K562 (cell line): ENCODE measurements at regions not wholly inside any gene's neighbourhood (a gene's known extent, or its start where the extent isn't known, plus 50 kb on each side); places are given as distances from the start of the nearest gene placed in this dataset.

ENCODE experiments used
- ATAC-seq: fragments of 200-7000 bp; cut with Tn5 transposase; 3 replicates; pipeline ENCODE4 v1.9.1; 2020; ENCODE audit warnings: moderate library complexity
- BruUV-seq: library from RNA; stranded (reverse); fragments of 400-500 nt; replicated peaks from 2 replicates; lab custom pipeline; 2021; lab: Mats Ljungman, UMichigan
- CTCF ChIA-PET: fragments of 300-600 bp; formaldehyde crosslinking; extraction: SDS; loops from one replicate; lab custom pipeline; 2021; ENCODE audit warnings: low intra/inter-chr PET ratio; lab: Yijun Ruan, JAX
- POLR2A ChIA-PET: fragments of 300-600, 350-650 bp; sonication (Branson Sonifier 250); formaldehyde crosslinking; extraction: SDS; loops from one replicate; lab custom pipeline; 2021; ENCODE audit warnings: antibody characterized with exemption, inconsistent platforms; lab: Yijun Ruan, JAX
- DNase-seq, 4 experiments: peaks; one replicate each; pipeline versions ENCODE4 v3.0.0 to v3.0.0-alpha.2; 2011 to 2018; ENCODE audit warnings: low spot score in 3 of 4, mixed read lengths in 3 of 4; ENCODE audit errors: extremely low read depth in 1 of 4
- FAIRE-seq: peaks from 2 replicates; lab custom pipeline; 2011; peaks lifted over from hg19 to GRCh38; lab: Jason Lieb, UNC
- H2AFZ ChIP-seq: 2 replicates; pipeline ENCODE4 v1.6.0; 2011; ENCODE audit warnings: low read depth, low read length, control low read depth, inconsistent platforms
- H3K27ac ChIP-seq: fragments of 200-600 bp; 3 replicates; pipeline ENCODE4 v1.8.0; 2011; ENCODE audit warnings: low read depth, mild to moderate bottlenecking, control low read depth, inconsistent platforms, low read length, moderate library complexity, mixed read lengths; ENCODE audit errors: extremely low read depth
- H3K27me3 ChIP-seq, 2 experiments: fragments of 300-600 bp in 1 of 2; 2 replicates in 1 of 2; 3 replicates in 1 of 2; pipeline versions ENCODE4 v1.6.0 to v1.8.0; 2011; ENCODE audit warnings: inconsistent platforms in 2 of 2, low read length in 2 of 2, mild to moderate bottlenecking in 1 of 2, mixed read lengths in 1 of 2, moderate library complexity in 1 of 2; ENCODE audit not compliant: control insufficient read depth in 2 of 2, insufficient read depth in 2 of 2
- H3K36me3 ChIP-seq: fragments of 300-600 bp; 3 replicates; pipeline ENCODE4 v1.8.0; 2011; ENCODE audit warnings: mild to moderate bottlenecking, low read length, inconsistent platforms; ENCODE audit not compliant: control insufficient read depth, insufficient read depth
- H3K4me1 ChIP-seq, 2 experiments: fragments of 200-600 bp in 1 of 2; replicated peaks in 1 of 2; 2 replicates in 1 of 2; 3 replicates in 1 of 2; pipeline versions ENCODE4 v1.5.1 to v1.8.0; 2011; ENCODE audit warnings: inconsistent platforms in 2 of 2, low read length in 2 of 2, mild to moderate bottlenecking in 1 of 2, mixed read lengths in 1 of 2, moderate library complexity in 1 of 2; ENCODE audit not compliant: control insufficient read depth in 2 of 2, insufficient read depth in 2 of 2
- H3K4me2 ChIP-seq: 2 replicates; pipeline ENCODE4 v1.6.1; 2011; ENCODE audit warnings: low read length, control low read depth, inconsistent platforms, mixed read lengths; ENCODE audit not compliant: insufficient read depth
- H3K4me3 ChIP-seq: fragments of 200-600 bp; sonication (generic), shearing (Covaris generic); 2 replicates; pipeline ENCODE4 v1.5.1; 2016; ENCODE audit warnings: control low read depth, inconsistent platforms
- H3K79me2 ChIP-seq: fragments of 200-600 bp; 3 replicates; pipeline ENCODE4 v1.8.0; 2011; ENCODE audit warnings: low read length, inconsistent platforms; ENCODE audit not compliant: control insufficient read depth, insufficient read depth
- H3K9ac ChIP-seq, 2 experiments: 2 replicates each; pipeline versions ENCODE4 v1.6.0 to v1.6.1; 2011; ENCODE audit warnings: low read depth in 2 of 2, low read length in 2 of 2, control low read depth in 1 of 2, inconsistent platforms in 1 of 2, mild to moderate bottlenecking in 1 of 2, mixed read lengths in 1 of 2; ENCODE audit not compliant: insufficient read depth in 1 of 2
- H3K9me1 ChIP-seq: one replicate; pipeline ENCODE4 v1.6.0; 2011; ENCODE audit warnings: inconsistent platforms, mild to moderate bottlenecking, low read length, moderate library complexity; ENCODE audit not compliant: control insufficient read depth, insufficient read depth
- H3K9me3 ChIP-seq: replicated peaks from 2 replicates; pipeline ENCODE4 v1.5.1; 2011; ENCODE audit warnings: low read depth, low read length, inconsistent platforms; ENCODE audit not compliant: control insufficient read depth, insufficient read depth
- H4K20me1 ChIP-seq: replicated peaks from 2 replicates; pipeline ENCODE4 v1.6.1; 2011; ENCODE audit warnings: low read length, inconsistent platforms, mixed read lengths; ENCODE audit not compliant: control insufficient read depth, insufficient read depth
- ASH1L ChIP-seq: fragments of 450-650 bp; IDR thresholded peaks from 2 replicates; pipeline ENCODE4 v1.6.1; 2018; ENCODE audit warnings: borderline replicate concordance, mild to moderate bottlenecking, low read depth; ENCODE audit not compliant: partially characterized antibody
- BRD4 ChIP-seq: fragments of 200-600 bp; sonication (generic); IDR thresholded peaks from 2 replicates; pipeline ENCODE4 v1.6.1; 2017; ENCODE audit warnings: inconsistent platforms
- HOXB6 ChIP-seq: fragments of 250-450 bp; sonication (Bioruptor Pico); IDR thresholded peaks from 2 replicates; pipeline ENCODE4 v1.5.1; 2022; ENCODE audit warnings: mild to moderate bottlenecking, borderline replicate concordance
- KLF13 ChIP-seq: fragments of 450-650 bp; IDR thresholded peaks from 2 replicates; pipeline ENCODE4 v1.6.1; 2016; ENCODE audit warnings: missing genetic modification characterization, low read depth, mild to moderate bottlenecking, missing compliant biosample characterization, moderate library complexity, borderline replicate concordance
- MYNN ChIP-seq, 2 experiments: sonication (generic); formaldehyde crosslinking in 1 of 2; IDR thresholded peaks; 2 replicates each; pipeline versions ENCODE4 v1.5.0 to v1.6.1; 2016 to 2020; ENCODE audit warnings: antibody characterized with exemption in 1 of 2, missing genetic modification reagents in 1 of 2
- NCOA4 ChIP-seq: fragments of 450-650 bp; IDR thresholded peaks from 2 replicates; pipeline ENCODE4 v1.6.1; 2018; ENCODE audit warnings: mild to moderate bottlenecking; ENCODE audit not compliant: partially characterized antibody
- NFATC3 ChIP-seq: fragments of 450-650 bp; IDR thresholded peaks from 2 replicates; pipeline ENCODE4 v1.6.1; 2017; ENCODE audit warnings: mild to moderate bottlenecking
- PCBP1 ChIP-seq: fragments of 200-400 bp; formaldehyde crosslinking; IDR thresholded peaks from 2 replicates; pipeline ENCODE4 v1.6.1; 2018; ENCODE audit warnings: mild to moderate bottlenecking, low read depth, low read length; ENCODE audit not compliant: poor library complexity, severe bottlenecking
- PCBP2 ChIP-seq: fragments of 200-400 bp; formaldehyde crosslinking; IDR thresholded peaks from 2 replicates; pipeline ENCODE4 v1.6.1; 2018; ENCODE audit warnings: low read length, low read depth, mild to moderate bottlenecking, moderate library complexity; ENCODE audit not compliant: poor library complexity, severe bottlenecking
- POLR2G ChIP-seq: fragments of 200-400 bp; formaldehyde crosslinking; IDR thresholded peaks from 2 replicates; pipeline ENCODE4 v1.6.1; 2017; ENCODE audit warnings: low read depth, mild to moderate bottlenecking, antibody characterized with exemption, low read length, moderate library complexity
- RFX1 ChIP-seq: fragments of 450-650 bp; IDR thresholded peaks from 2 replicates; pipeline ENCODE4 v1.6.1; 2016; ENCODE audit warnings: mild to moderate bottlenecking, moderate library complexity
- U2AF2 ChIP-seq: fragments of 200-400 bp; formaldehyde crosslinking; optimal IDR thresholded peaks from 2 replicates; pipeline ENCODE3; 2017; ENCODE audit warnings: low read depth, mild to moderate bottlenecking, low read length
- ZNF121 ChIP-seq: sonication (generic); formaldehyde crosslinking; conservative IDR thresholded peaks from 2 replicates; pipeline ENCODE4 v1.8.0; 2022; ENCODE audit warnings: missing genetic modification reagents
- ZNF354B ChIP-seq: fragments of 250-450 bp; sonication (Bioruptor Pico); IDR thresholded peaks from 2 replicates; pipeline ENCODE4 v1.4.0; 2020
- WGBS: fragments of 100-300 bp; shearing (Covaris generic); methylation state at CpG from one replicate; pipeline ENCODE4 v1.1.6; 2016; ENCODE audit warnings: low coverage, mixed read lengths; ENCODE audit not compliant: insufficient coverage; ENCODE audit errors: missing lambda C conversion rate; 5-methylcytosine and 5-hydroxymethylcytosine counted together
- in situ Hi-C: fragments of 300-500 bp; cut with MboI; formaldehyde crosslinking; loops from 4 replicates; pipeline ENCODE4 v1.15.0; 2018; ENCODE audit warnings: inconsistent platforms, mixed read lengths
- intact Hi-C: fragments of 100-400 bp; cut with micrococcal nuclease; formaldehyde crosslinking; loops from 2 replicates; pipeline ENCODE4 v1.14.2; 2022
- TF ChIP-seq, protein P1 (sequence below): fragments of 450-650 bp; IDR thresholded peaks from 2 replicates; pipeline ENCODE4 v1.6.1; 2016
- TF ChIP-seq, protein P2 (sequence below): fragments of 450-650 bp; IDR thresholded peaks from 2 replicates; pipeline ENCODE4 v1.6.1; 2016; ENCODE audit warnings: antibody characterized with exemption

DNA sequence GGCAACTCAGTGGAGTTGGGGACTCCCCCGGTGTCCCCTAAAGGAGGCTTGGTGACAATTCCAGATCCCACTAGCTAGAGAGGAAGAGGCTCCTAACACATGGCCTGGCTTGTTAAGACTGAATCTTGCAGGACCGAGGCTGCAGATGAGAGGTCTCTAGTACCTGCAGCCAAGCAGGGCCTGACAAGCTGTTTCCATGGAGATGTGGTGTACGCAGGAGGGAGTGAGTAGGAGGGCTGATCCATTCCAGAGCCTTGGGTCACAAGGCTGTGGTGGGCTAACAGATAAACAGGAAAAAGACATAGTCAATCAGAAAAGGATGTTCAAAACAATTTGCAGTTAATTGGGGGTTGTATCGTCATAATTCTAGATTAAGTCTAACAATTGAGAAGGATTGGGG is 77.3 kb upstream of the MKLN1 start:
- WGBS, result 2% methylated on average over 4 of the region's 4 CpGs
- DNase-seq (no peak), ATAC-seq (no peak), FAIRE-seq (no peak)
- intact Hi-C loops (no loop called here), in situ Hi-C loops (no loop called here)
- Histone ChIP-seq H4K20me1 (no peaks in the 10 kb centered on the region), H3K27ac (no peak overlapping the region), H3K27me3 (peaks cover 39% of the 10 kb centered on the region in 2 experiments), H3K9me1 (no peaks in the 10 kb centered on the region), H3K36me3 (no peaks in the 10 kb centered on the region), H3K4me2 (no peak overlapping the region), H3K4me3 (no peak overlapping the region), H2AFZ (no peak overlapping the region), H3K9ac (no peak overlapping the region), H3K79me2 (no peaks in the 10 kb centered on the region), H3K9me3 (peaks cover 6% of the 10 kb centered on the region; the same call in 1 of the 2 replicates), H3K4me1 (no peaks in the 10 kb centered on the region)
- POLR2A ChIA-PET, result no interaction called here
- peak; percentile 22; the same call in 1 of the 2 replicates for TF ChIP-seq RFX1
- TF ChIP-seq ASH1L, result no peak
- TF ChIP-seq KLF13 (tag), result no peak
- TF ChIP-seq NCOA4, result no peak
- no peak for TF ChIP-seq NFATC3
- TF ChIP-seq POLR2G, result no peak
- no TSS peak for BruUV-seq
- CTCF ChIA-PET, result no interaction called here

DNA sequence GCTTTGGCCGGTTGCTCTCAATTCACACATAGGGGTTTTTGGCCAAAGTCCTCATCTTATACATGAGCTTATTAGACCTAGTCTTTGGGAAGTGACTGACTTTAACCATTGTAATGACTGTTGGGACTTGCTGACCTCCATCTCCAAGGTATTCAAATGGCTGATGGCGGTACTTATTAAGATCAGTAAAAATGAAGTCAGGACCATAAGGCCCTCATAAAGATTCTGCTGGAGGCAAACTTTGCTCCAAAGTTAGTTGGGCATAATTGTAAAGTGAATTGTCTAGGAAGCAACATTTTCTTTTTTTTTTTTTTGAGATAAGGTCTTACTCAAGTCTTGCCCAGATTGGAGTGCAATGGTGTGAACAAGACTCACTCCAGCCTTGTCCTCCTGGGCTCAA is 76.3 kb upstream of the MKLN1 start:
- no peak overlapping the region for H3K9ac ChIP-seq
- H3K36me3 ChIP-seq, result no peaks in the 10 kb centered on the region
- ChIA-PET CTCF (no interaction called here), POLR2A (no interaction called here)
- H3K4me3 ChIP-seq, result no peak overlapping the region
- H3K9me3 ChIP-seq, result peaks cover 6% of the 10 kb centered on the region; the same call in 1 of the 2 replicates
- no peaks in the 10 kb centered on the region for H3K4me1 ChIP-seq
- no peak overlapping the region for H3K27ac ChIP-seq
- in situ Hi-C loops (no loop called here), intact Hi-C loops (no loop called here)
- 2% methylated on average over 2 of the region's 2 CpGs for WGBS
- H3K9me1 ChIP-seq, result no peaks in the 10 kb centered on the region
- FAIRE-seq, result no peak
- BruUV-seq, result no TSS peak
- no peaks in the 10 kb centered on the region for H4K20me1 ChIP-seq
- no peaks in the 10 kb centered on the region for H3K79me2 ChIP-seq
- peaks cover 29% of the 10 kb centered on the region in 2 experiments; a peak in 4 of 5 replicates for H3K27me3 ChIP-seq
- ATAC-seq, result no peak
- no peak overlapping the region for H3K4me2 ChIP-seq
- no peak overlapping the region for H2AFZ ChIP-seq
- no peak for DNase-seq
- TF ChIP-seq ZNF354B (CRISPR knock-in tag), result no peak
- no peak for TF ChIP-seq MYNN (IDR thresholded peaks at IDR 0.05)
- TF ChIP-seq MYNN (CRISPR knock-in tag; IDR thresholded peaks at IDR 0.05), result no peak
- TF ChIP-seq PCBP2, result no peak
- TF ChIP-seq U2AF2, result no peak
- TF ChIP-seq, protein P1, sequence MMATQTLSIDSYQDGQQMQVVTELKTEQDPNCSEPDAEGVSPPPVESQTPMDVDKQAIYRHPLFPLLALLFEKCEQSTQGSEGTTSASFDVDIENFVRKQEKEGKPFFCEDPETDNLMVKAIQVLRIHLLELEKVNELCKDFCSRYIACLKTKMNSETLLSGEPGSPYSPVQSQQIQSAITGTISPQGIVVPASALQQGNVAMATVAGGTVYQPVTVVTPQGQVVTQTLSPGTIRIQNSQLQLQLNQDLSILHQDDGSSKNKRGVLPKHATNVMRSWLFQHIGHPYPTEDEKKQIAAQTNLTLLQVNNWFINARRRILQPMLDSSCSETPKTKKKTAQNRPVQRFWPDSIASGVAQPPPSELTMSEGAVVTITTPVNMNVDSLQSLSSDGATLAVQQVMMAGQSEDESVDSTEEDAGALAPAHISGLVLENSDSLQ, result no peak
- no peak for TF ChIP-seq PCBP1
- TF ChIP-seq, protein P2, sequence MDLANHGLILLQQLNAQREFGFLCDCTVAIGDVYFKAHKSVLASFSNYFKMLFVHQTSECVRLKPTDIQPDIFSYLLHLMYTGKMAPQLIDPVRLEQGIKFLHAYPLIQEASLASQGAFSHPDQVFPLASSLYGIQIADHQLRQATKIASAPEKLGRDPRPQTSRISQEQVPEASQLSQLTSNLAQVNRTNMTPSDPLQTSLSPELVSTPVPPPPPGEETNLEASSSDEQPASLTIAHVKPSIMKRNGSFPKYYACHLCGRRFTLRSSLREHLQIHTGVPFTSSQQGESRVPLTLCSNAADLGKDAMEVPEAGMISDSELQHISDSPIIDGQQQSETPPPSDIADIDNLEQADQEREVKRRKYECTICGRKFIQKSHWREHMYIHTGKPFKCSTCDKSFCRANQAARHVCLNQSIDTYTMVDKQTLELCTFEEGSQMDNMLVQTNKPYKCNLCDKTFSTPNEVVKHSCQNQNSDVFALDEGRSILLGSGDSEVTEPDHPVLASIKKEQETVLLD, result no peak
- no peak for TF ChIP-seq BRD4
- TF ChIP-seq HOXB6 (CRISPR knock-in tag), result no peak
- TF ChIP-seq ZNF121 (CRISPR knock-in tag), result no peak
